HG02870 (cell line): ENCODE measurements at regions not wholly inside any gene's neighbourhood (a gene's known extent, or its start where the extent isn't known, plus 50 kb on each side); places are given as distances from the start of the nearest gene placed in this dataset.
"Not testable (repeated sequence)": the region's sequence is repeated elsewhere in the genome, so short reads cannot be mapped to it uniquely, and the experiment has no call there.

ENCODE experiments used
- ATAC-seq: cut with Tn5 transposase; IDR thresholded peaks from one replicate; pipeline ENCODE4 v1.9.1; 2021; ENCODE audit warnings: mild to moderate bottlenecking, moderate library complexity; ENCODE audit not compliant: unreplicated experiment

DNA sequence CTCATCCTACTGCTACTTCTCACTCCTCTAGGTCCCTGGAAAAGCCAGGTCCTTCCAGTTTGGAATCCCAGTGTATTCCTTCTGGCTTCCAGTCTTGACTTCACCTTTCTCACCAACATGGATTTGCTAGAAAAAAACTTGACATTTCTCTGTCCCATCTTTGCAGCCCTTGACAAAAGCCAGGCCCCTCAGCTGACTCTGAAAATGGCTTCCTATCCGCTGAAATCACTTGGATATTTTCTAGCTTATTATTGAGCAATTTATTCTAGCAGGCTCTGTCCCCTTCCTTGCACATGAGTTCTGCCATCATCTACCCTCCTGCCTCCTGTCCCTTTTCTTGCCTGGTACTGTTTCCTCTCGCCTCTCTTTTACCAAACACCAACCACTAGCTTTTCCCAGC is 427.2 kb downstream of the BUD13 start:
- no peak for ATAC-seq

DNA sequence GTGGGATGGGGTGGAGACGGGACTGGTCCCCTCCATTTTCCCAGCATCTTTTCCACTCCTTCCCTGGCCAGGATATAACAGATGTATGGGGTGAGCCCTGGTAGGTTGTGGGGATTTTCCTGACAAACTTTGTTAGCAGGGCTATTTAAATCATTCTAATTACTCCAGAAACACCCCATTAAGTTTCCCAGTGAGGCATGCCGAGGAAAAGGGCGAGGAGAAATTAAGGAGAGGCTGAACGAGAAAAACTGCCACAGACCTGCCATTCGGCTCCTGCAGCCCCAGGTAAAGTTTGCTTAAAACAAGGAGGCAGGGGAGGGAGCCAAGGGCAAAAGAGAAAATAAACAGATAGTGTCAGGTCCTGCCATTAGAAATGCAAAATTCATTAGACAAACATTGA is 428.2 kb downstream of the BUD13 start:
- no peak for ATAC-seq

DNA sequence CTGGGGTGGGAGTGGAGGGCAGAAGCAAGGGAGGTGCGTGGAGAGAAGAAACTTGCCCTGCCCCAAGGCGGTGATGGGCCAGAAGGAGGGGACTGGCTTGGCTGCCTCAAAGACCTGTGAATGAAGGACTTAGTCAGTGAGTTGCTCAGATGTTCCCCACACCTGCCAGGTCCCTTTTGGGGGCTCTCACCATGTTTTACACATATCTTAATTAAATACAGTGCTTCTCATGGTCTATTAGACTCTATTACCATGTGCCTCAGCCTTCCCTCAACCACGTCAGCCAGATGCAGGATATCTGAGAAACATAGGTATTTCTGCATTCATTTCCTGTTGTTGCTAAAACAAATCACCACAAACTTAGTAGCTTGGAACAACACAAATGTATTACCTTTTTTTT is 429.5 kb downstream of the BUD13 start:
- ATAC-seq = no peak

DNA sequence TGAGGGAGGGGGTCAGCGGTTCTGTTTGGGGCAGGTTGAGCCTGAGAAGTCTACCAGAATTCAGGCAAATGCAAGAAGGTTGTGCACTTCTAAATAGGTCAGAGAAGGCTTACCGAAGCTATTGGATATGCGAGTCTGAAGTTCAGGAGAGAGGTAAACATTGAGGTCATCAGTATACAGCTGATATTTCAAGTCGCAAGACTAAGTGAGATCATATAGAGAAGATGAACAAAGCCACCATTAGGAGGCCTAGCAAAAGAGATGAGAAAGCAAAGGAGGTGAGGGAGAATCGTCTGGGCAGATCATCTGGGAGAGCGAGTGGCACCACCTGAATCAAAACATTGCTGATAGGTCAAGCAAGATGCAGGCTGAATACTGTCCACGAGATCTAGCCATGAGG is 430.6 kb downstream of the BUD13 start:
- no peak for ATAC-seq

DNA sequence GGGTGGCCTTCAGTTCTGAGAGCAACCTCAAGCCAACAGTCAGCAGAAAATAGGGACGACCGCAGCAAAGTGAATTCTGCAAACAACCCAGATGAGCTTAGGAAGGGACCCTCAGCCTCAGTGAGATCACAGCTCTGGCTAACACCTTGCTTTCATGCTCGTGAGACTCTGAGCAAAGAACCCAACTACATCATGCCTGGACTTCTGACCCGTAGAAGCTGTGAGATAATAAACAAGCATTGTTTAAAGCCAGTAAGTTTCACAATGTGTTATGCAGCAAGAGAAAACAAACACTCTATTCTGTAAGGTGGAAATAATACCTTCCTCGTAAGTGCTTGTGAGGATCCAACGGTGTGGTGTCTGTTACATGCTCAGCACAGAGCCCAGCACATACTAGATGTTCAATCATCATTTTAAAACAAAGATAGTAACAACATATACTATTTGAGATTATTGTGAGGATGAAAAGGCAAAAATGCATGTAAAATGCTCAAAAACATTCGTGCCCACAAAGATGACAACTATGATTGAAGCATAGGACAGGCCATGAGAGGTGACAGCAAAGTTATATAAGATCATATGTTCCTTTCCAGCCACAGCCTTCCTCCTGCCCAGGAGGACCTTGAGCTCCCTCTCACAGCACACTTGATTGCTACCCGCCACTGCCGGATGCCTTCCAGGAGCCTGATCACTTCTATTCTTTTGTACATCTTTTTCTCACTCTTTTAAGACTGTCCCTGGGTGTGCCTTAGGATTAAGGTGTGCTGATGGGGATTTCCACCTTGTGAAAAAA is 433.3 kb downstream of the BUD13 start:
- no peak for ATAC-seq

DNA sequence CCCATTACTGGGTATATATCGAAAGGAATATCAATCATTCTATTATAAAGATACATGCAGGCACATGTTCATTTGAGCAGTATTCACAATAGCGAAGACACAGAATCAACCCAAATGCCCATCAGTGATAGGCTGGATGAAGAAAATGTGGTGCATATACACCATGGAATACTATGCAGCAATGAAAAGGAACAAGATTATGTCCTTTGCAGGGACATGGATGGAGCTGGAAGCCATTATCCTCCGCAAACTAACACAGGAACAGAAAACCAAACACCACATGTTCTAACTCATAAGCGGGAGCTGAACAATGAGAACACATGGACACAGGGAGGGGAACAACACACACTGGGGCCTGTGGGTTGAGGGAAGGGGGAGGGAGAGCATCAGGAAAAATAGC is 434.3 kb downstream of the BUD13 start:
- not testable (repeated sequence) for ATAC-seq

DNA sequence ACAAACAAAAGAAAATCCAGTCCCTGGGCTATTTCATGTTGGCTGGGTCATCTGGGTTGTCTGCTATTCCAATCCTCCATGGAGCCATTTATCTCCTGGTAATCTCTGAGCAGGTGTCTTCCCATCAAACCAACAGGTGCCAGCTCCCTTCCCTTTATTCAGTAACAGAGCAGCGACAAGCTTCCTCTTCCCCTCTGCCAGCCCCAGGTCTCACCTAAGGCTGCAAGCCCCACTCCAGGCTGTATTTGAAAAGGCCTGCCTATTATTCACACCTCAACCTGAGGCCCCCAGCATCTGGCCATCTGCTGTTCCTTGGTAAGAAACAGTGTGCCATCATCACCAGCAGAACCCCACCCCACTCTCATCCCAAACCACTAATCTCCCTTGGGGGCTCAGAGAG is 436.2 kb downstream of the BUD13 start:
- ATAC-seq = no peak

DNA sequence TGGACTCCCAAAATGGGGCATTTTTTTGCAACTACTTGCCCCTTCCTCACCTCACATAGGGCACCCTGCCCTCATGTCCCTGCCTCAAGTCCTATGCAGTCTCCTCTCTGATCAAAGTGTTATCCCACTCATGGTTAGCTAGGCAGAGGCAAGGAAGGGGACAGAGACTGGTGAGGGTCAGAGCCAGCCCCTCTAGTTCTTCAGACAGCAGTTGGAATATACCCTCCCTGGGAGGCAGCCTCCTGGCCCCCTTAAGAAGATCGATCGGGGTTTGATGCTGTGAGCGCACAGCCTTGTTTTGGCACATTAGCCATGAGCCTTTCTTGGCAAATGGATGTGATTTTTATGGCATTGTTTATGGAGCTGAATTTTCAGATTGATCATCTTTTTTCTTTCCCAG is 436.9 kb downstream of the BUD13 start:
- no peak for ATAC-seq

DNA sequence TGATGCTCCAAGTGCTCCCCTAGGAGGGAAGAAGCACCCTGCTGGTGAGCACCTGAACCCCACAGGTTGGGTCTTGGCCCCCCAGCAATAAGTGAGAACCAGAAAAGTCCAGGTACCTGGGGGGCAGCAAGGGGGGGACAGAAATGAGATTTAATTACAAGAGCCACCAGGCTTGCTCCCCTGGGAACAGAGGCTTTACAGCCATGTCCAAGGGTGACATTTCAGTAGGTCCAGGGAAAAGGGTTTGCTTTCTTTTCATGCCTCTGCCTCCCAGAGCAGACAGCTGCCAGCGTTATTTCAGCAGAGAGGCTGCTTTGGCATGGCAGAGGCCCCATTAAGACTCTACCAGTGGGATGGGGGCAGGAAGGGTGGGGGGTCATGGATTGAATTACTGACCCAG is 437.7 kb downstream of the BUD13 start:
- no peak for ATAC-seq

DNA sequence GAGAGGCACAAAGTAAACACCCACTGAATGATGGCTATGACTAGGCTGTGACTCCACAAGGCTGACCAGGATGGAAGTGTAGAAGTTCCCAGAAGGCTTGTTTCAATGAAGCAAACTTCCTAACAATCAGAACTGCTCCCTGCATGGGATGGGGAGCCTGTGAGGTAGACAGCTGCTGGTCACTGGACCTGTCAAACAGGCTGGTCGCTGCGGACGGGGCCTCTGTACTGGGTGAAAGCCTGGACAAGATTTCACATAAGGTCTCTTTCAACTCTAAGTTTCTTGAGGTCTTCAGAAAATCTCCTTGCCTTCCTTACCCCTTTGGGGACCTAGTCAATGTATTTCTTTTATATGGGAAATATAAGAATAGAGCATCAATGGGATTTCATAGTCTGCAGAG is 438.2 kb downstream of the BUD13 start:
- ATAC-seq = no peak

DNA sequence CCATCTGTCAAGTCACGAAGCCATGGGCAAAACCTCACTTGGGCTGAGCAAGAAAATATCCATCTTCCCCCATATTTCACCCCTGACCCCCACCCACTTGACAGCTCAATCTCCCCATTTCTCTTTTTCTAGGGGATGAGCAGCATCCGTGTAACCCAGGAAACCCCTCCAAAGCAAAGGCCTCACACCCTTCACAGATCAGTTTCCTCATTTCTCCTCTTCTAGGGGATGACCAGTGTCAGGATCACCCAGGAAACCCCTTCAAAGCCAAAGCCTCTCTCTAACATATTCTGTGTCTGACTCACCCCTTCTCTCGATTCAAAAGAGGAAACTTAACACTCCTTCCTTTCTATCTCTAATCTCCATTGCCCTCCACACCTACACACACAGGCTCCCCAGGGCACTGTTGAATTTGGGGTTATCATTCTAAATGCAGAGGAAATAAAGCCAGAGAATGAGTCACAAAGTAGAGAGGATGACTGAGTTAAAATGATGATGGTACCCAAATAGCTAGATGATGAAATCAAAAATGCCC is 439.7 kb downstream of the BUD13 start:
- no peak for ATAC-seq

DNA sequence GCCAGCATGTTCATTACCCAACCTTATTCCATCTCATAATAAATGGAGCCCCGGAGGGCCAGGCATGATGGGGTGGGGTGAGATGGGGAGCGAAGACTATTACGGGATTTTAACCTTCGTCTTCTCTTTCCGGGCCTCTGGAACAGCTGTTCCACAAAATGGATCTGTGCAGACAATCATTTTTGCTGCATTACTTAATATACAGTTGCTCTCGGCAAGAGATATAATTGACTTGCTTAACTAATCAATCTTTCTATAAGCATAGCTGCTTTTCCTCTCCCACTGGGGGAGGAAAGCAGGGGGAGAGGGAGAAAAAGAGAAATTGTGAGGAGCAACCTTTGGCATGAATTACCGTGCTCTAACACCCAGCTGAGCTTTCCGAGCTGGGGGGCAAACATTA is 440.4 kb downstream of the BUD13 start:
- ATAC-seq = no peak

DNA sequence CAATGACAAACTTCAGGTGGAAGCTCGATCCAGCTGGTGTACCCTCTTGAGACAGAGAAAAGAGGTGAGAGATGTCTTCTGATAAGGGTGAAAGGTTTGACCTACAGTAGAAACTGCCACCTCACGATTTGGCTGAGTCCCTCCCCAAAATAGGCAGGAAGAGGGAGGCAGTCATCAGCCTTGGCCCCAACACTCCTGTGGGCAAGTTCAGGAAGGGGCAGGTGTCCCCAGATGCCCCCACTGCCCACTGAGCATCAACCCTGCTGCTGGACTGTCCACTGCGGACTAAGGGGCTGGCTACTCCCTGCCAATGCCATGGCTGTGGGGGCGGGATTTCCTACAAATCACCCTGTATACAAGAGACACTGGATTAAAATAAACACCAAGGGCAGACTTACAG is 441.4 kb downstream of the BUD13 start:
- no peak for ATAC-seq

DNA sequence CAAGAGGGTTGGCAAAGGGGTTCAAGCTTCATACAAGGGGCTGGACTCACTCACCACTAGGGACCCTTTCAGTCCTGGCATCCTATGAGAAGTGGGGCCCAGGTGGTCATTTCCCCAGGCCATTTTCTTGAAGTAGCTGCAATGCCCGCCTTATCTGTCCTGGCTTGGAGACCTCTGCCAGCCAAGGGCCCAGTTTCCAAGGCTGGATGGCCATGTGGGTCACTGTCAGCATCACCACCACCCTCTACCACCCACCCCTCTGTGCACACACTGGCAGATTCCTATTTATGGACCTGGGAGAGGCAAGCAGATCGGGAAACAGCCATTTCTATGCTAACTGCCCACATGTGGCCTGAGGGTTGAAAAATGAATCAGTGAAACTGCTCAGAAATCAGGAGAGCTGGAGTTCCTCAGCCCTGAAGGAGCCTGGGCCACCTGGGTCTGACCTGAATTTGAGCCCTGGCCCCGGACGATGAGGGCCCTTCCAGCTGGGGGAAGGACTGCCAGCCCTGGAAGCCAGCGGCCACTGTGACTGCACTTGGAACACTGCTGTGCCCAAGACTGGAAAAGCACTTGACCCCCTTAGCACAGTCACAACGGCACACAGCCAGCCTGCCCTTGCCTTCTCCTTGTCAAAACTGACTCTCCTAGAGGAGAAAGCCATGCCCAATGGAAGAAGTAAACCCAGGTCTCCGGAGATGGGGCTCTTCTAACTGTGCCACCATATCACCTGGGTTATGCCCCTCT is 442.2 kb downstream of the BUD13 start:
- ATAC-seq = no peak

DNA sequence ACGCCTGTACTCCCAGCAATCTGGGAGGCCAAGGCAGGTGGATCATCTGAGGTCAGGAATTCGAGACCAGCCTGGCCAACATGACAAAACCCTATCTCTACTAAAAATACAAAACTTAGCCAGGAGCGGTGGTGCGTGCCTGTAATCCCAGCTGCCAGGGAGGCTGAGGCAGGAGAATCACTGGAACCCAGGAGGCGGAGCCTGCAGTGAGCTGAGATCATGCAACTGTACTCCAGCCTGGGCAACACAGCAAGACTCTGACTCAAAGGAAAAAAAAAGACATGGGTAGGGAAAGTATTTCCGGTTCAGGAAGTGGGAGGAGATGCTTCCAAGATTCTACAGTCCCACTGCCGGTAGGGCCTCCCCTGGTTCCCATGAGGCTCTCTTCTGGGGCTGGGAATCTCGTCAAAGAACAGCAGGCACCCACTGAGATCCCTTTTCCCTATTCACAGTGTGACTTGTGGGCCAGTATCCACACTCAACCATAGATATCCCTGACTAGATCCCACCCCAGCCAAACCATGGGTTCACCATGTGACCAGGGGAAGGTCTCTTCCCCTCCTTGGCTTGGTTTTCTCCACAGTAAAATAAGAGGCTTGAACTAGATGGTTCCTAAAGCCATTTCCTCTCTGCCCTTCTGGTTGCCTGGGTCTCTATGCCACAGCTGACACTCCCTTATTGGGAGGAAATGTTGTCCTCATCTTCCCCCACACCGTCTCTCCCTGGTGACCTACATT is 443.3 kb downstream of the BUD13 start:
- no peak for ATAC-seq

DNA sequence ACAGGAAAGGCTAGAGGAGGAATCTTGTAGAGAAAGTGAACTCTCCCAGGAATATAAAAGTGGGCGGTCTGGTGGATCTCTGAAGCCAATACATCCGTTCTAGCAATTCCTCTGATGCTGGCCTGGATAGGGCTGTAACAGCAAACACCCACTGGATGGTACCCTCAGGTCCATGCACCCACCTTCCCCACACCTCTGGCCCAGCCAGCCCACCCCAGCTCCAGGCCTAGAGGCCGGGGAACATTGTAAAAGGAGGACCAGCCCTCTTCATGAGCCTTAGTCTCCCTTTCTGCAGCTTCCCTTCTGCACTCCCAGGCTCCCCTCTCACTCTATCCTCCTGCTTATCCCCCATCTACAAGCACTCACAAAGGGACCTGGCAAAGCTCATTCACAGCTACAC is 443.9 kb downstream of the BUD13 start:
- no peak for ATAC-seq

DNA sequence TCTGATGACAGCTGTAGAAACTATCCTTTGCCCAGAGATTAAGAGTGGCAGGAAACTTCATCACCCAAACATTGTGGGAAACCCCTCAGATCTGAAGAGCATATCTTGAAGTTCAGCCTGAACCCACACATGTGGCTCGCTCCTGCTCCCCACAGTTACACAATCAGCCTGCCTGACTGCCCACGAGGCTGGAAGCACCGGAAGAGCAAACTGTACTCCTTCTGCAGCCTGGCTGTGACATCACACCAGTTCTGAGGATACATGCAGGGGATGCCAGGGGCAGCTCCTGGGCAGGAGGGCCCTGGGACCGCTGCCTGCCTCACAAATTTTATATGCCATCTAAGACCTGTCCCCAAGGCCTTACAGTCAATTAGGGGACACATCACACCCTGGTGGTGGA is 444.4 kb downstream of the BUD13 start:
- no peak for ATAC-seq

DNA sequence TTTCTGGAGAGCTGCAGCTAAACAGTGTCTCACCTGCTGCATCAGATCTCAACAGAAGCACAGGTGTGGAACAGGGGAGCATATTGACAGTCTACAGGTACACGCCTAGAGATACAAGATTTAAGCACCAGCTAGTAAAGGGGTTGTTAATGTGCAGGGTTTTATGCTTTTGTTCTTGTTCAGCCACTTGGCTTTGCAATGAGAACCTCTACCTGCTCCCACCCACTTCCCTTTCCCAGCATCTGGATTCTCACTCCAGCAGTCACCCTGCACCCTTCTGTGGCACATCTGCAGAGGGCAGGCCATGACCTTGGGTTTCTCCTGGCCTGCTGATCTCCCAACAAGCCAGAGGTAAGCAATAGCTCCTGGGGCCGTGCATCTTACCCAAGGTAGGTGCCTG is 446.6 kb downstream of the BUD13 start:
- ATAC-seq = no peak

DNA sequence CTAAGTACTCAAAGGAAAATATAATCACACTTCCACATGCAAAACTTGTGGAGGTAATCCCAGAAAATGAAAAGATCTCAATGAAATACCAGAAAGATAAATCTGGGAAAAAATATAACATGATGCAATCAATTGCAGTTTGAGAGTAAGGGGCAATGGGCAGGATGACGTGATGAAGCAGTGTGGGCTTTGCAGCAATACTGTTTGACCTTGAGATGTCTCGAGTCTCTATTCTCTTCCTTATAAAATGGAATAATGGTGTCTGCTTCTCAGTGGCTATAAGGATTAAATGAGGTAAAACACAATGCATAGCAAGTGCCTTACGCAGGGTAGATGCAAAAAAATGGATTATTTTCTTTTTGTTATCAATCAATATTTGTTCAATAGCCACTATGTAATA is 447.5 kb downstream of the BUD13 start:
- no peak for ATAC-seq

DNA sequence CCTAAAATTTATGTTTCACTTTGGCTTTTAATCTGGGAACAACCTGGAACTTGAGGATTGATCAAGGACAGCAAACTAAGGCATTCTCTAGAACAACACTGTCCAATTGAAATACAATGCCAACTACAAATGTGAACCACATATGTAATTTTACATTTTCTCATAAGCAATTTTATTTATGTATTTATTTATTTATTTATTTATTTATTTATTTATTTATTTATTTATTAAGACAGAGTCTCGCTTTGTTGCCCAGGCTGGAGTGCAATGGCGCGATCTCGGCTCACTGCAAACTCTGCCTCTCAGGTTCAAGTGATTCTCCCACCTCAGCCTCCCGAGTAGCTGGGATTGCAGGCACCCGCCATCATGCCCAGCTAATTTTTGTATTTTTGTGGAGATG is 448.7 kb downstream of the BUD13 start:
- not testable (repeated sequence) for ATAC-seq

DNA sequence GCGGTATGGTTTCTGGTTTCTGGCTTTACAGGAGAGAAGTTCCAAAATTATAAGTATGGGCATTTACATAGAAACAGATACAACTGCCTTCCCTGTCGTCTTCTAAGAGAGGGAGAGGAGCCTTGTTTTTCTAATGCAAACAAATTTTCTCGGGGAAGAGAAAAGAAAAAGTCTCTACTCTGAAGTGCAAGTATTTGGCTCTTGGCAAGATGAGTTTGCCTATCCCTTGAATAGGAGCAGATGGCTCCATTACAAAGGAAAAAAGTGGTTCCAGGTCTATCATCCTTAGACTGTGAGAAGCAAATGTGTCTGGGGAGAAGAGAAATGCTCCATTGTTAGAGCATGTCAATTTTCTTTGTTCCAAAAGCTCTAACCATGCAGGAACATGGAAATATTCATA is 455.6 kb downstream of the BUD13 start:
- no peak for ATAC-seq

DNA sequence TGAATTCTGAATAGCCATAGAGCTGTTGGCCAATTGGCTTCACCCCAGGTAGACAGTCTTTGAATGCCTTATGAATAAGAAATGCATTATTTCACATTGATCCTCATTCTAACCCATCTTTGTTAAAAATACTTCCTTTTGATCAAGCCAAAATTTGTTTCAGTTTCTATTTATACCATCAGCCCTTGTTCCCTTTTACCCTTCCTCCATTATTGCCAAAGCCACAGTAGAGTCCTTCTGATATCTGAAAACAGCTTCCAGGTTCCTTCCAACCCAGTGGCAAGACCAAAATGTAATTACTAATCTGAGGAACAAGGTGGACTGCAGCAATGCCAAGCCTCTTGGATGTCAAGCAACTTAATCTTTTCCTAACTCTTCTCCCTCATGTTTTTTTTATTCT is 458.8 kb downstream of the BUD13 start:
- no peak for ATAC-seq
